K562 (cell line): ENCODE measurements at regions not wholly inside any gene's neighbourhood (a gene's known extent, or its start where the extent isn't known, plus 50 kb on each side); places are given as distances from the start of the nearest gene placed in this dataset.
"Not testable (repeated sequence)": the region's sequence is repeated elsewhere in the genome, so short reads cannot be mapped to it uniquely, and the experiment has no call there.

Source experiments
- CTCF ChIP-seq, 3 experiments: IDR thresholded peaks in 2 of 3; conservative IDR thresholded peaks in 1 of 3; 2 replicates each; pipeline ENCODE4 v1.5.1; 2011 to 2012; ENCODE audit warnings: low read length in 3 of 3, mild to moderate bottlenecking in 3 of 3, control low read depth in 2 of 3, improper control_type of control experiment in 1 of 3, inconsistent platforms in 1 of 3, low read depth in 1 of 3, mixed read lengths in 1 of 3, moderate library complexity in 1 of 3; ENCODE audit not compliant: insufficient read depth in 2 of 3
- HOXB6 ChIP-seq: fragments of 250-450 bp; sonication (Bioruptor Pico); IDR thresholded peaks from 2 replicates; pipeline ENCODE4 v1.5.1; 2022; ENCODE audit warnings: mild to moderate bottlenecking, borderline replicate concordance
- RAD21 ChIP-seq, 2 experiments: fragments of 250-450 bp in 1 of 2; fragments of 450-650 bp in 1 of 2; sonication (Bioruptor Pico) in 1 of 2; formaldehyde crosslinking in 1 of 2; IDR thresholded peaks in 1 of 2; conservative IDR thresholded peaks in 1 of 2; 2 replicates each; pipeline versions ENCODE4 v1.4.0 to v1.8.0; 2020 to 2022; ENCODE audit warnings: mild to moderate bottlenecking in 2 of 2, moderate library complexity in 1 of 2
- TAF9B ChIP-seq: fragments of 450-650 bp; IDR thresholded peaks from 2 replicates; pipeline ENCODE4 v1.6.1; 2018; ENCODE audit warnings: mild to moderate bottlenecking; ENCODE audit not compliant: partially characterized antibody
- YY1 ChIP-seq, 3 experiments: IDR thresholded peaks; 2 replicates each; pipeline ENCODE4 v1.6.1; 2011; ENCODE audit warnings: low read length in 2 of 3, mild to moderate bottlenecking in 2 of 3, moderate library complexity in 2 of 3, borderline replicate concordance in 1 of 3, control low read depth in 1 of 3, low read depth in 1 of 3; ENCODE audit not compliant: insufficient read depth in 3 of 3, insufficient replicate concordance in 2 of 3, control insufficient read depth in 1 of 3, insufficient read length in 1 of 3; ENCODE audit errors: extremely low read depth in 1 of 3
- ZNF12 ChIP-seq: sonication (generic); formaldehyde crosslinking; IDR thresholded peaks from 2 replicates; pipeline ENCODE4 v1.4.0; 2020; ENCODE audit warnings: mild to moderate bottlenecking, missing genetic modification reagents
- ZNF512 ChIP-seq: IDR thresholded peaks from 2 replicates; pipeline ENCODE4 v1.6.1; 2016; ENCODE audit warnings: missing genetic modification characterization, missing compliant biosample characterization
- ZNF586 ChIP-seq: fragments of 450-650 bp; formaldehyde crosslinking; conservative IDR thresholded peaks from 2 replicates; pipeline ENCODE4 v1.4.0; 2020; ENCODE audit warnings: mild to moderate bottlenecking, moderate library complexity
- TF ChIP-seq, protein P1 (sequence below): fragments of 250-450 bp; sonication (Bioruptor Pico); IDR thresholded peaks from 2 replicates; pipeline ENCODE4 v1.8.0; 2022; ENCODE audit warnings: moderate library complexity, mild to moderate bottlenecking, inconsistent platforms

DNA sequence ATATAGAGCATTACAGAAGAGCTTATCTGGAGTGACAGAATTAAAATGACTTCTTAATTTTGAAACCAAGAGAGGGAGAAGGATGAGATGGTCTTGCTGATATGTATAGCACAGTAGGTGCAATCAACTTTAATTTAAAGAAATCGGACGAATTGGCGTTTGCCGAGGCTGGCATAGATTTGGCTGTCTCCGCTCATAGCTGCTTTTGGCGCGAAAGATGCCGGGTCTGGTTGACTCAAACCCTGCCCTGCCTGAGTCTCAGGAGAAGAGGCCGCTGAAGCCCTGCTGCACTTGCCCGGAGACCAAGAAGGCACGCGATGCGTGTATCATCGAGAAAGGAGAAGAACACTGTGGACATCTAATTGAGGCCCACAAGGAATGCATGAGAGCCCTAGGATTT is 62.3 kb upstream of the LRCH1 start:
- not testable (repeated sequence) for TF ChIP-seq ZNF586; YY1 (IDR thresholded peaks at IDR 0.05; ENCODE audit: borderline replicate concordance in 1 of 3, control insufficient read depth in 1 of 3, extremely low read depth in 1 of 3, insufficient read depth in 3 of 3, insufficient read length in 1 of 3, insufficient replicate concordance in 2 of 3, low read depth in 1 of 3, low read length in 2 of 3); ZNF12 (CRISPR knock-in tag); RAD21 (CRISPR knock-in tag; conservative IDR thresholded peaks at IDR 0.05 in 1 of 2, IDR thresholded peaks at IDR 0.05 in 1 of 2); CTCF (IDR thresholded peaks at IDR 0.05 in 2 of 3, conservative IDR thresholded peaks at IDR 0.05 in 1 of 3; ENCODE audit: insufficient read depth in 2 of 3, low read depth in 1 of 3, low read length in 3 of 3); HOXB6 (CRISPR knock-in tag); ZNF512 (tag); TAF9B
- TF ChIP-seq, protein P1, sequence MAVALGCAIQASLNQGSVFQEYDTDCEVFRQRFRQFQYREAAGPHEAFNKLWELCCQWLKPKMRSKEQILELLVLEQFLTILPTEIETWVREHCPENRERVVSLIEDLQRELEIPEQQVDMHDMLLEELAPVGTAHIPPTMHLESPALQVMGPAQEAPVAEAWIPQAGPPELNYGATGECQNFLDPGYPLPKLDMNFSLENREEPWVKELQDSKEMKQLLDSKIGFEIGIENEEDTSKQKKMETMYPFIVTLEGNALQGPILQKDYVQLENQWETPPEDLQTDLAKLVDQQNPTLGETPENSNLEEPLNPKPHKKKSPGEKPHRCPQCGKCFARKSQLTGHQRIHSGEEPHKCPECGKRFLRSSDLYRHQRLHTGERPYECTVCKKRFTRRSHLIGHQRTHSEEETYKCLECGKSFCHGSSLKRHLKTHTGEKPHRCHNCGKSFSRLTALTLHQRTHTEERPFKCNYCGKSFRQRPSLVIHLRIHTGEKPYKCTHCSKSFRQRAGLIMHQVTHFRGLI (CRISPR knock-in tag) = not testable (repeated sequence)
